Fibroblast of lung (primary cell): ENCODE measurements at regions not wholly inside any gene's neighbourhood (a gene's known extent, or its start where the extent isn't known, plus 50 kb on each side); places are given as distances from the start of the nearest gene placed in this dataset.

Experiments used
- DNase-seq, 2 donors: peaks; one replicate each; pipeline versions ENCODE4 v3.0.0 to v3.0.0-alpha.2; 2010; ENCODE audit warnings: low read depth in 2 of 2
- H2AFZ ChIP-seq: 2 replicates; pipeline ENCODE4 v1.5.1; 2012; ENCODE audit warnings: low read length, control low read depth, inconsistent platforms
- H3K27ac ChIP-seq: 2 replicates; pipeline ENCODE4 v1.5.1; 2011; ENCODE audit warnings: low read length, control low read depth; ENCODE audit not compliant: insufficient read depth
- H3K27me3 ChIP-seq: 2 replicates; pipeline ENCODE4 v1.5.1; 2011; ENCODE audit warnings: mild to moderate bottlenecking, low read length; ENCODE audit not compliant: control insufficient read depth, insufficient read depth
- H3K36me3 ChIP-seq: 2 replicates; pipeline ENCODE4 v1.5.1; 2011; ENCODE audit warnings: low read length; ENCODE audit not compliant: control insufficient read depth, insufficient read depth
- H3K4me1 ChIP-seq: 2 replicates; pipeline ENCODE4 v1.5.1; 2011; ENCODE audit warnings: low read length; ENCODE audit not compliant: control insufficient read depth, insufficient read depth; ENCODE audit errors: extremely low read depth
- H3K4me2 ChIP-seq: 2 replicates; pipeline ENCODE4 v1.5.1; 2011; ENCODE audit warnings: low read length, control low read depth; ENCODE audit not compliant: insufficient read depth; ENCODE audit errors: extremely low read depth
- H3K4me3 ChIP-seq, 4 experiments: fragments of 200-600 bp in 1 of 4; sonication (generic) in 1 of 4; replicated peaks in 1 of 4; 2 replicates each; pipeline ENCODE4 v1.5.1; 2011 to 2016; ENCODE audit warnings: low read length in 4 of 4, low read depth in 3 of 4, mild to moderate bottlenecking in 3 of 4, control low read depth in 2 of 4, inconsistent platforms in 1 of 4, mixed read lengths in 1 of 4; ENCODE audit not compliant: insufficient read depth in 1 of 4; ENCODE audit errors: control extremely low read depth in 1 of 4
- H3K79me2 ChIP-seq: 2 replicates; pipeline ENCODE4 v1.5.1; 2012; ENCODE audit warnings: mild to moderate bottlenecking, low read length, inconsistent platforms; ENCODE audit not compliant: control insufficient read depth, insufficient read depth
- H3K9ac ChIP-seq: 2 replicates; pipeline ENCODE4 v1.5.1; 2011; ENCODE audit warnings: mild to moderate bottlenecking, low read length, control low read depth; ENCODE audit not compliant: insufficient read depth
- H3K9me3 ChIP-seq: 2 replicates; pipeline ENCODE4 v1.5.1; 2012; ENCODE audit warnings: low read depth, low read length; ENCODE audit not compliant: control insufficient read depth, insufficient read depth
- H4K20me1 ChIP-seq: 2 replicates; pipeline ENCODE4 v1.5.1; 2011; ENCODE audit warnings: low read length; ENCODE audit not compliant: control insufficient read depth, insufficient read depth; ENCODE audit errors: extremely low read depth
- CTCF ChIP-seq, 2 donors: IDR thresholded peaks in 1 of 2; conservative IDR thresholded peaks in 1 of 2; 1 replicate in 1 of 2; 2 replicates in 1 of 2; pipeline ENCODE4 v1.5.1; 2011 to 2012; ENCODE audit warnings: low read length in 2 of 2, control low read depth in 1 of 2, inconsistent platforms in 1 of 2, low read depth in 1 of 2, mild to moderate bottlenecking in 1 of 2
- EZH2 ChIP-seq: IDR thresholded peaks from 2 replicates; pipeline ENCODE4 v1.5.1; 2012; ENCODE audit warnings: low read length, control low read depth, mild to moderate bottlenecking; ENCODE audit errors: missing control alignments

GRCh38 chr1:143727263-143727662, 244.5 kb downstream of the FAM72C start:
- Histone ChIP-seq H3K4me1 (no peaks in the 10 kb centered on the region), H3K27me3 (no peaks in the 10 kb centered on the region), H3K79me2 (no peaks in the 10 kb centered on the region), H3K36me3 (no peaks in the 10 kb centered on the region), H3K27ac (no peak overlapping the region), H3K9me3 (no peaks in the 10 kb centered on the region), H3K4me2 (no peak overlapping the region), H3K4me3 (no peak overlapping the region), H3K9ac (no peak overlapping the region), H4K20me1 (no peaks in the 10 kb centered on the region), H2AFZ (no peak overlapping the region)
- DNase-seq, result no peak
- TF ChIP-seq EZH2 (no peak), CTCF (conservative IDR thresholded peaks at IDR 0.05 in 1 of 2, IDR thresholded peaks at IDR 0.05 in 1 of 2; ENCODE audit: low read depth in 1 of 2, low read length in 2 of 2) (no peak)

- H3K4me2 ChIP-seq, result no peak overlapping the region
- H3K27me3 ChIP-seq, result no peaks in the 10 kb centered on the region
- H3K4me1 ChIP-seq, result no peaks in the 10 kb centered on the region
- H3K36me3 ChIP-seq, result no peaks in the 10 kb centered on the region
- DNase-seq, result no peak
- TF ChIP-seq CTCF (conservative IDR thresholded peaks at IDR 0.05 in 1 of 2, IDR thresholded peaks at IDR 0.05 in 1 of 2; ENCODE audit: low read depth in 1 of 2, low read length in 2 of 2) (no peak), EZH2 (no peak)
- no peak overlapping the region for H2AFZ ChIP-seq
- no peaks in the 10 kb centered on the region for H3K79me2 ChIP-seq
- no peaks in the 10 kb centered on the region for H3K9me3 ChIP-seq
- no peak overlapping the region for H3K27ac ChIP-seq
- H3K9ac ChIP-seq, result no peak overlapping the region
- no peak overlapping the region for H3K4me3 ChIP-seq
- H4K20me1 ChIP-seq, result no peaks in the 10 kb centered on the region
These were observed 250.8 kb downstream of the FAM72C start for GRCh38 chr1:143721024-143721373.

GRCh38 chr1:143720087-143721023, 251.4 kb downstream of the FAM72C start:
- peak in 1 of 2 donors; percentile 4 for DNase-seq
- Histone ChIP-seq H3K4me1 (no peaks in the 10 kb centered on the region), H3K4me2 (no peak overlapping the region), H3K27me3 (no peaks in the 10 kb centered on the region), H3K27ac (no peak overlapping the region), H3K9ac (no peak overlapping the region), H3K79me2 (no peaks in the 10 kb centered on the region), H2AFZ (no peak overlapping the region), H3K9me3 (no peaks in the 10 kb centered on the region), H4K20me1 (no peaks in the 10 kb centered on the region), H3K36me3 (no peaks in the 10 kb centered on the region), H3K4me3 (no peak overlapping the region)
- no peak for TF ChIP-seq EZH2
- TF ChIP-seq CTCF (conservative IDR thresholded peaks at IDR 0.05 in 1 of 2, IDR thresholded peaks at IDR 0.05 in 1 of 2; ENCODE audit: low read depth in 1 of 2, low read length in 2 of 2), result no peak
